Loucy (cell line): ENCODE measurements at regions not wholly inside any gene's neighbourhood (a gene's known extent, or its start where the extent isn't known, plus 50 kb on each side); places are given as distances from the start of the nearest gene placed in this dataset.

ENCODE experiments used
- H2AFZ ChIP-seq: fragments of 200-600 bp; sonication (generic); 2 replicates; pipeline ENCODE4 v1.6.0; 2016; ENCODE audit warnings: antibody characterized with exemption, mild to moderate bottlenecking, low read length, moderate library complexity
- H3F3A ChIP-seq: fragments of 200-600 bp; 2 replicates; pipeline ENCODE4 v1.6.0; 2016; ENCODE audit warnings: antibody characterized with exemption, low read depth, mild to moderate bottlenecking
- H3K27me3 ChIP-seq: fragments of 200-600 bp; sonication (generic); 2 replicates; pipeline ENCODE4 v1.6.1; 2014; ENCODE audit warnings: low read length, mild to moderate bottlenecking; ENCODE audit not compliant: insufficient read depth, poor library complexity, severe bottlenecking
- H3K36me3 ChIP-seq: fragments of 200-600 bp; sonication (generic); 2 replicates; pipeline ENCODE4 v1.6.1; 2016; ENCODE audit warnings: low read length; ENCODE audit not compliant: insufficient read depth
- H3K4me1 ChIP-seq: fragments of 200-600 bp; sonication (generic); 2 replicates; pipeline ENCODE4 v1.5.1; 2014; ENCODE audit warnings: low read length, mild to moderate bottlenecking; ENCODE audit not compliant: insufficient read depth, poor library complexity, severe bottlenecking
- H3K4me2 ChIP-seq: fragments of 200-600 bp; sonication (generic); 2 replicates; pipeline ENCODE4 v1.6.0; 2014; ENCODE audit warnings: antibody characterized with exemption, low read length, low read depth, mild to moderate bottlenecking; ENCODE audit not compliant: poor library complexity, severe bottlenecking
- H3K4me3 ChIP-seq: fragments of 200-600 bp; sonication (generic); 2 replicates; pipeline ENCODE4 v1.5.1; 2014; ENCODE audit warnings: low read length, mild to moderate bottlenecking, mixed read lengths; ENCODE audit not compliant: poor library complexity, severe bottlenecking
- H3K79me2 ChIP-seq: fragments of 200-600 bp; sonication (generic); 2 replicates; pipeline ENCODE4 v1.6.1; 2014; ENCODE audit warnings: low read length; ENCODE audit not compliant: insufficient read depth
- H3K9ac ChIP-seq: fragments of 200-600 bp; sonication (generic); 2 replicates; pipeline ENCODE4 v1.6.0; 2014; ENCODE audit warnings: mild to moderate bottlenecking, low read depth, low read length, moderate library complexity; ENCODE audit not compliant: poor library complexity, severe bottlenecking
- H3K9me2 ChIP-seq: fragments of 200-600 bp; sonication (generic); replicated peaks from 2 replicates; pipeline ENCODE4 v1.6.1; 2016; ENCODE audit warnings: low read depth, low read length, mixed read lengths
- H3K9me3 ChIP-seq: fragments of 200-600 bp; sonication (generic); 2 replicates; pipeline ENCODE4 v1.6.1; 2014; ENCODE audit warnings: mild to moderate bottlenecking, antibody characterized with exemption, low read length, low read depth; ENCODE audit not compliant: insufficient read depth
- H4K20me1 ChIP-seq: fragments of 200-600 bp; sonication (generic); 2 replicates; pipeline ENCODE4 v1.6.0; 2014; ENCODE audit warnings: antibody characterized with exemption, low read length, mild to moderate bottlenecking; ENCODE audit not compliant: insufficient read depth, poor library complexity, severe bottlenecking
- EZH2phosphoT487 ChIP-seq: fragments of 200-600 bp; IDR thresholded peaks from 2 replicates; pipeline ENCODE4 v1.6.1; 2018; ENCODE audit warnings: antibody characterized with exemption, mild to moderate bottlenecking, moderate library complexity, borderline replicate concordance
- TF ChIP-seq, protein P1 (sequence below): fragments of 200-600 bp; sonication (generic); conservative IDR thresholded peaks from 2 replicates; pipeline ENCODE4 v1.5.1; 2014; ENCODE audit warnings: mild to moderate bottlenecking, antibody characterized with exemption, low read length

DNA sequence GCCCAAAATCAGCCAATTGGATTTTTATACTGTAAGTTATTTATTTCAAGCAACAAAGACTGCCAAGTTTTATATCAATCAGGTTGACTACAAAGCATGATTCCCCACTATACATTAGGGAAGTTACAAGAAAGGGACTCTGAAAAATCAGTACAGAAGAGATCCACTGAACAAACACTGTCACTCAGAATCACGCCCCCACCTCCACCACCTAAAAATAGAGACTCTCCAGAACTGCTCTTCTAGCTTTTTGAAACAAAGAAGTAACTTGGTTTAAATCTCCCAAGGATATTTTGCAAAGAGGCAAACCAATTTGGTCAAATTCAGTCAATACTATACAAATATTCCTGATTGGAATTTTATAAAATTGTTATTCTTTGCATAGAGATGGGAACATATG, 438.0 kb downstream of the HTR1A start:
- TF ChIP-seq, protein P1, sequence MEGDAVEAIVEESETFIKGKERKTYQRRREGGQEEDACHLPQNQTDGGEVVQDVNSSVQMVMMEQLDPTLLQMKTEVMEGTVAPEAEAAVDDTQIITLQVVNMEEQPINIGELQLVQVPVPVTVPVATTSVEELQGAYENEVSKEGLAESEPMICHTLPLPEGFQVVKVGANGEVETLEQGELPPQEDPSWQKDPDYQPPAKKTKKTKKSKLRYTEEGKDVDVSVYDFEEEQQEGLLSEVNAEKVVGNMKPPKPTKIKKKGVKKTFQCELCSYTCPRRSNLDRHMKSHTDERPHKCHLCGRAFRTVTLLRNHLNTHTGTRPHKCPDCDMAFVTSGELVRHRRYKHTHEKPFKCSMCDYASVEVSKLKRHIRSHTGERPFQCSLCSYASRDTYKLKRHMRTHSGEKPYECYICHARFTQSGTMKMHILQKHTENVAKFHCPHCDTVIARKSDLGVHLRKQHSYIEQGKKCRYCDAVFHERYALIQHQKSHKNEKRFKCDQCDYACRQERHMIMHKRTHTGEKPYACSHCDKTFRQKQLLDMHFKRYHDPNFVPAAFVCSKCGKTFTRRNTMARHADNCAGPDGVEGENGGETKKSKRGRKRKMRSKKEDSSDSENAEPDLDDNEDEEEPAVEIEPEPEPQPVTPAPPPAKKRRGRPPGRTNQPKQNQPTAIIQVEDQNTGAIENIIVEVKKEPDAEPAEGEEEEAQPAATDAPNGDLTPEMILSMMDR = no peak
- no peak for TF ChIP-seq EZH2phosphoT487
- no peaks in the 10 kb centered on the region for H3K4me1 ChIP-seq
- H3K4me2 ChIP-seq = no peak overlapping the region
- no peak overlapping the region for H3K9ac ChIP-seq
- H3K9me3 ChIP-seq = no peaks in the 10 kb centered on the region
- no peaks in the 10 kb centered on the region for H4K20me1 ChIP-seq
- no peak overlapping the region for H2AFZ ChIP-seq
- H3K36me3 ChIP-seq = no peaks in the 10 kb centered on the region
- no peaks in the 10 kb centered on the region for H3K9me2 ChIP-seq
- no peaks in the 10 kb centered on the region for H3F3A ChIP-seq
- H3K79me2 ChIP-seq = no peaks in the 10 kb centered on the region
- H3K4me3 ChIP-seq = no peak overlapping the region
- H3K27me3 ChIP-seq = no peaks in the 10 kb centered on the region

GRCh38 chr5:63516006-63516405, 446.2 kb downstream of the HTR1A start:
- H3K9me2 ChIP-seq = no peaks in the 10 kb centered on the region
- no peaks in the 10 kb centered on the region for H3F3A ChIP-seq
- no peaks in the 10 kb centered on the region for H3K9me3 ChIP-seq
- H2AFZ ChIP-seq = no peak overlapping the region
- no peaks in the 10 kb centered on the region for H3K27me3 ChIP-seq
- H3K79me2 ChIP-seq = no peaks in the 10 kb centered on the region
- TF ChIP-seq, protein P1 = no peak
- H3K36me3 ChIP-seq = no peaks in the 10 kb centered on the region
- no peaks in the 10 kb centered on the region for H3K4me1 ChIP-seq
- H3K9ac ChIP-seq = no peak overlapping the region
- no peak overlapping the region for H3K4me2 ChIP-seq
- no peaks in the 10 kb centered on the region for H4K20me1 ChIP-seq
- no peak overlapping the region for H3K4me3 ChIP-seq

DNA sequence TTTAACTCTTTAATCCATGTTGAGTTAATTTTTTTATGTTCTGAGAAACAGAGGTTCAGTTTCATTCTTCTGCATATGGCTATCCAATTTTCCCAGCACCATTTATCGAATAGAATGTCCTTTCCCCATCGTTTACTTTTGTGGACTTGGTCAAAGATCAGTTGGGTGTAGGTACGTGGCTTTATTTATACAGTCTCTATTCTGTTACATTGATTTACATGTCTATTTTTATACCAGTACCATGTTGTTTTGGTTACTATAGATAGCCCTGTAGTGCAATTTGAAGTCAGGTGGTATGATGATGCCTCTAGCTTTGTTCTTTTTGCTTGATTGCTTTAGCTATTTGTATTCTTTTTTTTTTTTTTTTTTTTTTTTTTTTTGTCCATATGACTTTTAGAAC, 462.0 kb downstream of the HTR1A start:
- Histone ChIP-seq H2AFZ (no peak overlapping the region), H3K4me2 (no peak overlapping the region), H3F3A (no peaks in the 10 kb centered on the region), H4K20me1 (no peaks in the 10 kb centered on the region), H3K4me3 (no peak overlapping the region), H3K36me3 (no peaks in the 10 kb centered on the region), H3K4me1 (no peaks in the 10 kb centered on the region), H3K27me3 (no peaks in the 10 kb centered on the region), H3K9me2 (no peaks in the 10 kb centered on the region), H3K79me2 (no peaks in the 10 kb centered on the region), H3K9ac (no peak overlapping the region), H3K9me3 (no peaks in the 10 kb centered on the region)
- no peak for TF ChIP-seq EZH2phosphoT487
- TF ChIP-seq, protein P1 = no peak
